Ramos (cell line): ENCODE measurements at regions not wholly inside any gene's neighbourhood (a gene's known extent, or its start where the extent isn't known, plus 50 kb on each side); places are given as distances from the start of the nearest gene placed in this dataset.
"Not testable (repeated sequence)": the region's sequence is repeated elsewhere in the genome, so short reads cannot be mapped to it uniquely, and the experiment has no call there.

ENCODE experiments used
- in situ Hi-C: fragments of 300-500 bp; cut with MboI; formaldehyde crosslinking; loops from one replicate; pipeline ENCODE4 v1.14.3; 2022; ENCODE audit warnings: low sequenced_read_pairs; ENCODE audit not compliant: unreplicated experiment

DNA sequence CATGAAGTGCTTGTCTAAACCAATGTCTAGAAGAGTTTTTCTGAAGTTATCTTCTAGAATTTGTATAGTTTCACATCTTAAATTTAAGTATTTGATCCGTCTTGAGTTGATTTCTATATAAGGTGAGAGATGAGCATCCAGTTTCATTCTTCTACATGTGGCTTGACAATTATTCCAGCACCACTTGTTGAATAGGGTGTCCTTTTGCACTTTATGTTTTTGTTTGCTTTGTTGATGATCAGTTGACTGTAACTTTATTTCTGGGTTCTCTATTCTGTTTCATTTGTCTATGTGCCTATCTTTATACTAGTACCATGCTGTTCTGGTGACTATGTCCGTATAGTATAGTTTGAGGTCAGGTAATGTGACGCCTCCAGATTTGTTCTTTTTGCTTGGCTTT is 426.6 kb upstream of the CHRM2 start:
- in situ Hi-C loops = no loop called here

DNA sequence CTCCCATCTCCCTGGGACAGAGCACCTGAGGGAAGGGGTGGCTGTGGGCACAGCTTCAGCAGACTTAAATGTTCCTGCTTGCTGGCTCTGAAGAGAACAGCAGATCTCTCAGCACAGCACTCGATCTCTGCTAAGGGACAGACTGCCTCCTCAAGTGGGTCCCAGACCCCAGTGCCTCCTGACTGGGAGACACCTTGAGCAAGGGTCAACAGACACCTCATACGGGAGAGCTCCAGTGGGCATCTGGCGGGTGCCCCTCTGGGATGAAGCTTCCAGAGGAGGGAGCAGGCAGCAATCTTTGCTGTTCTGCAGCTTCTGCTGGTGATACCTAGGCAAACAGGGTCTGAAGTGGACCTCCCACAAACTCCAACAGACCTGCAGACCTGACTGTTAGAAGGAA is 436.7 kb upstream of the CHRM2 start:
- in situ Hi-C loops = not testable (repeated sequence)

- in situ Hi-C loops = no loop called here
Measured at GRCh38 chr7:136424058-136424457, 444.4 kb upstream of the CHRM2 start.

DNA sequence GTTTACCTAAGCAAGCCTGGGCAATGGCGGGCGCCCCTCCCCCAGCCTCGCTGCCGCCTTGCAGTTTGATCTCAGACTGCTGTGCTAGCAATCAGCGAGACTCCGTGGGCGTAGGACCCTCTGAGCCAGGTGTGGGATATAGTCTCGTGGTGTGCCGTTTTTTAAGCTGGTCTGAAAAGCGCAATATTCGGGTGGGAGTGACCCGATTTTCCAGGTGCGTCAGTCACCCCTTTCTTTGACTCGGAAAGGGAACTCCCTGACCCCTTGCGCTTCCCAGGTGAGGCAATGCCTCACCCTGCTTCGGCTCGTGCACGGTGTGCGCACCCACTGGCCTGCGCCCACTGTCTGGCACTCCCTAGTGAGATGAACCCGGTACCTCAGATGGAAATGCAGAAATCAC is 442.6 kb upstream of the MTPN start:
- in situ Hi-C loops = not testable (repeated sequence)

GRCh38 chr7:136412952-136413351 is 435.8 kb upstream of the MTPN start:
- in situ Hi-C loops = no loop called here

GRCh38 chr7:136405931-136406777 is 429.0 kb upstream of the MTPN start:
- in situ Hi-C loops = no loop called here

DNA sequence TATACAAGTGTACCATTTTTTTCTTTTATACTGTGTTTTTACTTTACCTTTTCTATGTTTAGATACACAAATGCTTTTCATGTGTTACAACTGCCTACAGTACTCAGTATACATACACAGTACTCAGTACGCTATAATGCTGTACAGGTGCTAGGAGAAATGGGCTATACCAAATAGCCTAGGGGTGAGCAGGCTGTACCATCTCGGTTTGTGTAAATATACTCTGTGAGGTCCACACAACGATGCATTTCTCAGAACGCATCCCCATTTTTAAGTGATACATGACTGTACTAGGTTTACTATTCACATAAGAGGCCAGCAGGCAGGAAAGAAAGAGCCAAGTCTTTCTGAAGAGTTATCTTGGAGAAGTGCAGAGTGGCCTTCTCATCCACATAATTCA is 426.4 kb upstream of the MTPN start:
- in situ Hi-C loops = no loop called here

DNA sequence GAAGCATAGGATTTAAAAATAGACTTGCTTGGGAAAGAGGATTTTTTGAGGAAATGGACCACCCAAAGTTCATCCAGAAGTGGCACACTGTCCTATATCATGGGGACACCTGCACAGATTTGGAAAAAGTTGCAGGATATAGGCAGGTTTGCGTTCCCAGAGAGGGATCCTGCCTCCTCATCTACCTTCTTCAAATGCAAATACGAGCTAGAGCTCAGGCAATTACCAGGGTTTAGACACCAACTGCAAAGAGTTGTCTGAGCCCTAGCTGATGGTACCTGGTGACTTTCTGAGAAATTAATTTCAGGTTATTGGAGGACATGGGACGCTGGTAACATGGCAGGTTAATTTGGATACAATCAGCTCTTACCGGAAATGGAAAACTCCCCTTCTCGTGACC is 423.7 kb upstream of the MTPN start:
- in situ Hi-C loops = no loop called here

DNA sequence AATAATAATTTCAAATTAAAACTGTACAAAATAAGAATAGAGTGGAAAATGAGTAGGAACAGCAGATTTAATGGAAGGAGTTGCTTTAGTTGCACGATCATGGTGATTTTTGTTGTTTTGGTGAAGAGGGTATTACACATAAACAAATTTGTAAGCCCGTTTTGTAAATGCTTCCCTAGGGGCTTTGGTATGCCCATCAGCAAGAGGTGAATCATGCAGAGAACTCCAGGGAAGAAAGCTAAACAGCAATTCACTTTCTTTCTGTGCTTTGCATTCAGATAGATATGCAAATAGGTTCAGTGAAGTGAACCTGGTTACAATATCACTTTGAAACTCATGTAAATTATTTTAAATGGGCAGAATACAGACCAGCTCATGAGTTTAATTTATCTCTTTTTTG is 422.2 kb upstream of the MTPN start:
- in situ Hi-C loops = no loop called here

GRCh38 chr7:136392856-136393255 is 415.7 kb upstream of the MTPN start:
- in situ Hi-C loops = no loop called here

DNA sequence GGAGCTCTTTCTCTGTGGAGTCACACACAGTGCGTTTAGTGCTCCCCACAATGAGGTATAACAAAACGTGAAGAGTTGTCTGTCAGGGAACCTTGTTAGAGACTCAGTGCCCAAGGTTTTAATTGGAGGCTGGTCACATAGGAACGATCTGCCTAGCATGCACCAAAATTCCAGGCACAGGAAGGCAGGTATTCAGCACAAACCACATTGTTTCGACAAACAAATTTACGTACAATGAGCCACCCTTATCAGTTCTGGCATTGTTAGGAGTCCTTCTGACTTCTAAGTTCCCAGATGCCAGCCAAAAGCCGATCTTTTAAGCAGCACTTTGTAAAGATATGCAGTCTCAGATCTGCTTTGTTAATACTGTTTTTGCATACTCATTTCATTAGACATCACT is 414.2 kb upstream of the MTPN start:
- in situ Hi-C loops = no loop called here

- in situ Hi-C loops = no loop called here
Measured at GRCh38 chr7:136389933-136390332, 412.8 kb upstream of the MTPN start.

DNA sequence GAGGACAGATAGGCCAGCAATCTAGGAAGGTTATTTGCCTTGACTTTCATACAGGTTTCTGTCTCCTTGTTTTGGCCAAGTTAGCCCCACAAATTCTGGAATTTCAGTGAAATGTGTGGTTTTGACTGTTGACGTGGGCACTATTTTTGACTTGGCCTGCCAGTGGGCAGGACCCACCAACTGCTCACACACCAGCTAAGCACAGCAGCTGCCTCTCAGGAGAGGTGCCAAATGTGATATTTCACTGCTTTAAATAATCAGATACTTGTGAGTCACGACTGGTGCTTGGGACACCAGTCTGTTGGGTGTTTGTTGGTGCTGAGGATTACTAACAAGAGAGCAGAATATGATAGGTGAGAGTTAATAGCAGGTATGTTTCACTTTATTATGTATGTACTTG is 409.7 kb upstream of the MTPN start:
- in situ Hi-C loops = no loop called here

GRCh38 chr7:136371409-136371808 is 394.2 kb upstream of the MTPN start:
- in situ Hi-C loops = loop anchor here (25.0 kb wide), 1 partner anchor 1209 kb away; the partner anchor contains the start of gene CYREN

- in situ Hi-C loops = loop anchor here (25.0 kb wide), 1 partner anchor 1208 kb away; the partner anchor contains the start of gene CYREN
Measured at GRCh38 chr7:136370137-136370536, 393.0 kb upstream of the MTPN start.

DNA sequence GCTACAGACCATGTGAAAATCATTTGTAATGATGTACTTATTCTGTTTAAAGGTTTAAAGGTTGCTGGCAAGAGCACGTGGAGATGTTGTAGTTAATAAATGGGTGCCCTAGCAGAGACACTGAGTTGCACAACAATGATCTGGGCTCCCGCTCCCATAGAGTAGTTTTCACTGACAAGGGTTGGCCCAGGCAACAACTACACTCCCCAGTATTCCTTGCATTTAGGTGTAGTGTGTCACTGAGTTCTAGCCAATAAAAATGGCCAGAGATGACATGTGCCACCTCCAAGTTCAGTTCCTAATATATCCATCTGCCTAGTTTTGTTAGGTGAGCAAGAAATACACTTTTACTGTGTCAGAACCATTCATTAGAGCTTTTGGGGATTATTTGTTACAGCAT is 392.1 kb upstream of the MTPN start:
- in situ Hi-C loops = loop anchor here (10.0 to 25.0 kb wide), 2 partner anchors 394 to 1207 kb away; partner anchors contain the start of genes CYREN and MTPN

DNA sequence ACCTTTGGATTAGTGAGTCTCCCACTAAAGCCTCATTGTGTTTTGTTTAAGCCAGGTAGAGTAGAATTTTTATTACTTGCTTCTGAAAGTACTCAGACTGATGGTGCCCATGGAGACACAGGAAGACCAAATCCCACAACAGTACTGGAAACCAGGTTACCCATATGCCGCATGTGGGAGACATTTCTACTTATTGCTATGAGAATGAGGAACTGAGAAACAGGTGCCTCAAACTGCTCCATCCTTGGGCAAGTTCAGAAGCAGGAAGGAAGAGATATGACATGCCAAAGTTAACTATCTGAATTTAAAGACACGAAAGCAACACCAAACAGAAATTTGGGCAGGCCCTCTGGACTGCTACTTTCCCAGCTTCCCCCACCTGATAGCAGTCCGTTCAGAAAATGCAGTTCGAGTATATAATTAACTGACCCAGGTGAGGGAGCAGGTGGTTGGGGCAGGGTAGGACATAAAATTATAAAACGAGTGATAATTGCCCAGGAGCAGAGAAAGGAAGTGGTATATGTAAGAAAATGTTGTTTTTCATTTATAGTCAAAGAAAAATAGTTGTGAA is 382.3 kb upstream of the MTPN start:
- in situ Hi-C loops = loop anchor here (25.0 kb wide), 1 partner anchor 1197 kb away; the partner anchor contains the start of gene CYREN

DNA sequence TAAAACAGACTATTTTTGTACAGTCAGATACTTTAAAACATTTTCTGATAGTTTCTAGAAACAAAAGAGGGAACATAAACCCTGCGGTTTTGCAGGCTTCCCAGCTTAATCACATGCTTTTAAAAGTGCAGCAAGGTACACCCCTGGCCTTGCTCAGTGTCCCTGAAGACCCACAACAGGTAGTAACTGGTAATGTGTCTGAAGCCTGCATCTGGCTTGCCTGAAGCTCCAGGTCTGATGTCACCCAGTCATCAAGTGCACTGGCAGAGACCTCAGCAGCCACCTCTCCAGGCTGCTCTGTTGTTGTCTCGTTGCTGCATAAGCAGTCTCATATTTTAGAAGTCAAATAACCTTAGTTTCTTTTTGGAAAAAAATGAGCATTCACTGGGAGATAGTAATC is 376.1 kb upstream of the MTPN start:
- in situ Hi-C loops = loop anchor here (25.0 kb wide), 1 partner anchor 1191 kb away; the partner anchor contains the start of gene CYREN

GRCh38 chr7:136348542-136349192 is 371.5 kb upstream of the MTPN start:
- in situ Hi-C loops = no loop called here

DNA sequence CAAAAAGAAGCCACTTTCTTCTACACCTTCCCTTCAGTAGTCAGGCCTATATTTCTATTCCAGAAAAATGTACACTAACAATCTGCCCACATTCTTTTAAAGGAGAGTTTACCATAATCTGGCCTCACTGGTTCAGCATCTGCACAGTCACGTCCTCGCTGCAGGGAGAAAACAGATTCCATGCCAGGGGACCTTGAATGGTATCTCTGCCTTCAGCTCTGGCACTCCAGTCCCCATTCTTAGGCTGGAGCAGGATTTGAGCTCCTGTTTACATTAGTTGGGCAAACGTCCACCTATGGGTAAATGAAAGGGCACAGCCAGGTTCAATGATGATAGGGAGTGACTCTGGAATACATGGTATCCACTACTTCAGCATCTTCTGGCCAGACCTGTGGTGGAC is 371.0 kb upstream of the MTPN start:
- in situ Hi-C loops = no loop called here

DNA sequence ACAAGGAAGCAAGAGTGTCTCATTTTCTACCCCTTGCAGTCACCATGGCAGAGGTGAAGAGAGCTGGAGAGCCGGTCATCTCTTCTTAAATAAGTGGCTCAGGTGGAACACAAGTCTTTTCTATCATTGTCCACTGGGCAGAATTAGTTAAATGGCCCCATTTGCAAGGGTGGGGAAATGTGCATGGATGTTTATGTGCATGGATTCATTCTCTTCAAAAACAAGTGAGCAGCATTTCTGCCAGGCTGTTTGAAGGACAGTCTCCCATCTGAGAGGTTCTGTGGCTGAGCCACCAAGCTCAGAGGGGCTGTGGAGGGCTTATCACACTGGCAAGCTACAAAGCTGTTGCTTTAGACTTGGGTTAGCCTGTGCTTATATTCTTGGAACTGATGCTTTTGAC is 370.3 kb upstream of the MTPN start:
- in situ Hi-C loops = no loop called here
